ENCODE measurements at regions not wholly inside any gene's neighbourhood (a gene's known extent, or its start where the extent isn't known, plus 50 kb on each side); places are given as distances from the start of the nearest gene placed in this dataset.

- POLR2A ChIA-PET = no interaction called here
Measured at GRCh38 chr2:176856683-176857082, 355.9 kb upstream of the HNRNPA3 start.

GRCh38 chr2:176865336-176865735 is 347.3 kb upstream of the HNRNPA3 start:
- FAIRE-seq = no peak

More at GRCh38 chr2:176856683-176857082, 355.9 kb upstream of the HNRNPA3 start:
- FAIRE-seq (no peak), DNase-seq (ENCODE audit: low read depth in 1 of 2, low spot score in 1 of 2) (no peak), ATAC-seq (no peak)
- Histone ChIP-seq H3K4me3 (no peak overlapping the region), H3K9me3 (no peaks in the 10 kb centered on the region), H3K4me1 (no peaks in the 10 kb centered on the region), H3K27ac (no peak overlapping the region), H3K4me2 (no peak overlapping the region)
- 0% methylated on average over 1 of the region's 1 CpG for WGBS (ENCODE audit: missing lambda C conversion rate)
- TF ChIP-seq SREBF2 (IDR thresholded peaks at IDR 0.05) (no peak), CHD2 (IDR thresholded peaks at IDR 0.05; ENCODE audit: low read length, partially characterized antibody) (no peak), JUNB (IDR thresholded peaks at IDR 0.05) (no peak), CEBPB (IDR thresholded peaks at IDR 0.05) (no peak), BCL3 (IDR thresholded peaks at IDR 0.05) (no peak), HOXB5 (CRISPR knock-in tag; IDR thresholded peaks at IDR 0.05) (no peak), POLR2AphosphoS2 (conservative IDR thresholded peaks at IDR 0.05; ENCODE audit: low read length) (no peak), ZSCAN20 (CRISPR knock-in tag; IDR thresholded peaks at IDR 0.05) (no peak), CBX8 (IDR thresholded peaks at IDR 0.05) (no peak), EHF (CRISPR knock-in tag; IDR thresholded peaks at IDR 0.05) (no peak), HOXB13 (CRISPR knock-in tag; IDR thresholded peaks at IDR 0.05; ENCODE audit: low read depth) (no peak), RARB (CRISPR knock-in tag; IDR thresholded peaks at IDR 0.05) (no peak), SMC3 (IDR thresholded peaks at IDR 0.05) (no peak), RFX5 (IDR thresholded peaks at IDR 0.05) (no peak)
- CTCF ChIA-PET = interaction anchor here (2.0 kb wide), 1 partner anchor 13 kb away, joined by 6 read pairs; no protein-coding TSS in a partner anchor

GRCh38 chr2:176872406-176872805 is 340.2 kb upstream of the HNRNPA3 start:
- 0 out of 3 replicates have a peak, but pooled peaks cover 3% of the 10 kb centered on the region for H3K9me3 ChIP-seq
- no peak overlapping the region for H3K4me2 ChIP-seq
- no peaks in the 10 kb centered on the region for H3K4me1 ChIP-seq
- no peak for TF ChIP-seq ZSCAN20 (CRISPR knock-in tag; IDR thresholded peaks at IDR 0.05)
- no peak for TF ChIP-seq NPAS2 (CRISPR knock-in tag; IDR thresholded peaks at IDR 0.05; ENCODE audit: borderline replicate concordance)
- no peak for TF ChIP-seq TFCP2L1 (CRISPR knock-in tag; IDR thresholded peaks at IDR 0.05)
- no peak for TF ChIP-seq ELK1 (IDR thresholded peaks at IDR 0.05; ENCODE audit: low read depth, low read length)
- TF ChIP-seq EP300 (IDR thresholded peaks at IDR 0.05) = no peak
- POLR2A ChIA-PET = no interaction called here
- CTCF ChIA-PET = no interaction called here
- DNase-seq (ENCODE audit: low read depth in 1 of 2, low spot score in 1 of 2) (no peak), ATAC-seq (no peak), FAIRE-seq (no peak)
- H3K27ac ChIP-seq = no peak overlapping the region
- H3K4me3 ChIP-seq = no peak overlapping the region
- 24% methylated on average over 3 of the region's 3 CpGs for WGBS (ENCODE audit: missing lambda C conversion rate)

More at GRCh38 chr2:176865336-176865735, 347.3 kb upstream of the HNRNPA3 start:
- Histone ChIP-seq H3K4me3 (no peak overlapping the region), H3K4me2 (no peak overlapping the region), H3K4me1 (no peaks in the 10 kb centered on the region), H3K9me3 (no peaks in the 10 kb centered on the region), H3K27ac (no peak overlapping the region)
- 0% methylated on average over 2 of the region's 2 CpGs for WGBS (ENCODE audit: missing lambda C conversion rate)
- CTCF ChIA-PET = no interaction called here
- ATAC-seq (no peak), DNase-seq (ENCODE audit: low read depth in 1 of 2, low spot score in 1 of 2) (no peak)
- TF ChIP-seq NR3C1 (IDR thresholded peaks at IDR 0.05) (no peak), ELK1 (IDR thresholded peaks at IDR 0.05; ENCODE audit: low read depth, low read length) (no peak), GATA3 (IDR thresholded peaks at IDR 0.05; ENCODE audit: borderline replicate concordance) (no peak)
- POLR2A ChIA-PET = no interaction called here

Measured in A549 (cell line).